ENCODE measurements at regions not wholly inside any gene's neighbourhood (a gene's known extent, or its start where the extent isn't known, plus 50 kb on each side); places are given as distances from the start of the nearest gene placed in this dataset.

DNA sequence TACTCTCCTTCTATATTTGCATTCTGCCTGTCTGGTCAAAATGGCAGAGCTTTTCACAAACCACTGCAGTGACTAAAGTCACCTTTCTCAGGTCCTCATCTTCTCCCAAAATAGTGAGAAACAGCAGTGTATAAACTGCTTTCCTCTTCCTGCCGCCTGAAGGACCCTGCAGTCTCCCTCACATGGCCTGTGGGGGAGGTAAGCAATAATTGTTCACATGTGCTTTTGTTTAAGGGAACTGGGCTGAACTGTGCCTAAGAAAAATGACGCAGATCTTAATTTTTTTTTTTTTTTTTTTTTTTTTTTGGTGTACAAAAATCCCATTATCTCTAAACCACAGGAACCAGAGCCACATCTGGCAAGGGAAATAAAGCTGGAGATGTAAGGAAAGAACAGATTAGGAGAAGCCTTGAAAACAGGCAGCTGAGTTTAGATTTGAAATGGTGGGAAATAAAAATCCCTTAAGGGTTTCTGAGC lies 131.7 kb upstream of the VLDLR start:
- intact Hi-C loops (cut with micrococcal nuclease) (no loop called here), dilution Hi-C loops (cut with MboI; ENCODE audit: extremely low pct_ligation_motif_present, low sequenced_read_pairs) (no loop called here)
- H3K36me3 ChIP-seq (ENCODE audit: control insufficient read depth in 2 of 2, extremely low read depth in 1 of 2, insufficient read depth in 2 of 2, low read length in 2 of 2), result no peaks in the 10 kb centered on the region
- no peak overlapping the region for H3K4me2 ChIP-seq (ENCODE audit: insufficient read depth, low read length)
- ChIA-PET POLR2A (no interaction called here), CTCF (interaction anchor here (0.6 to 1.4 kb wide), 3 partner anchors 11 to 238 kb away, joined by 3 to 4 read pairs (median 3); no protein-coding TSS in a partner anchor)
- no peaks in the 10 kb centered on the region for H3K79me2 ChIP-seq (ENCODE audit: control insufficient read depth, insufficient read depth, low read length)
- no peak overlapping the region for H3K27ac ChIP-seq (ENCODE audit: insufficient read depth, low read depth, low read length)
- no peaks in the 10 kb centered on the region for H4K20me1 ChIP-seq (replicated peaks; ENCODE audit: control insufficient read depth, extremely low read depth, insufficient read depth, low read length)
- peaks cover 0 to 3% of the 10 kb centered on the region in 2 experiments for H3K27me3 ChIP-seq (ENCODE audit: control insufficient read depth in 2 of 2, insufficient read depth in 2 of 2, low read length in 2 of 2)
- no peak overlapping the region for H2AFZ ChIP-seq (ENCODE audit: low read depth, low read length)
- H3K9me3 ChIP-seq (replicated peaks; ENCODE audit: control insufficient read depth, insufficient read depth, low read length), result no peaks in the 10 kb centered on the region
- no peak overlapping the region for H3K4me3 ChIP-seq (replicated peaks in 1 of 3; ENCODE audit: insufficient read depth in 1 of 3, low read depth in 1 of 3, low read length in 3 of 3)
- TF ChIP-seq FOS (IDR thresholded peaks at IDR 0.05; ENCODE audit: borderline replicate concordance, insufficient read depth, low read length) (no peak), EZH2 (IDR thresholded peaks at IDR 0.05; ENCODE audit: borderline replicate concordance, low read depth, low read length, severe bottlenecking) (no peak), JUN (IDR thresholded peaks at IDR 0.05; ENCODE audit: borderline replicate concordance, insufficient read depth, insufficient read length, low read depth) (no peak), POLR2A (IDR thresholded peaks at IDR 0.05; ENCODE audit: low read depth, low read length) (no peak), CTCF (IDR thresholded peaks at IDR 0.05; ENCODE audit: extremely low read depth in 1 of 2, insufficient read depth in 1 of 2, low read depth in 1 of 2, low read length in 2 of 2) (no peak), GATA2 (IDR thresholded peaks at IDR 0.05; ENCODE audit: insufficient read depth, insufficient read length, low read depth, low read length) (no peak), MAX (IDR thresholded peaks at IDR 0.05; ENCODE audit: insufficient read depth, insufficient read length) (no peak)
- H3K9ac ChIP-seq (replicated peaks; ENCODE audit: extremely low read depth, insufficient read depth, low read length), result no peak overlapping the region
- no peaks in the 10 kb centered on the region for H3K9me1 ChIP-seq (replicated peaks; ENCODE audit: control insufficient read depth, extremely low read depth, insufficient read depth, low read length)
- H3K4me1 ChIP-seq (ENCODE audit: control insufficient read depth, extremely low read depth, insufficient read depth, low read length), result no peaks in the 10 kb centered on the region
- FAIRE-seq (no peak), DNase-seq (ENCODE audit: low read depth, low spot score) (no peak)
- no TSS peak for BruUV-seq (replicated peaks)
